IMR-90 (cell line): ENCODE measurements at regions not wholly inside any gene's neighbourhood (a gene's known extent, or its start where the extent isn't known, plus 50 kb on each side); places are given as distances from the start of the nearest gene placed in this dataset.

ENCODE experiments used
- ATAC-seq: fragments of 200-7000 bp; cut with Tn5 transposase; 2 replicates; pipeline ENCODE4 v1.9.1; 2020; ENCODE audit warnings: low read depth, mild to moderate bottlenecking, moderate library complexity
- BruUV-seq: library from RNA; stranded (reverse); fragments of 400-500 nt; replicated peaks from 2 replicates; lab custom pipeline; 2021; lab: Mats Ljungman, UMichigan
- CTCF ChIA-PET: fragments of 300-600 bp; formaldehyde crosslinking; extraction: SDS; loops from one replicate; lab custom pipeline; 2021; ENCODE audit warnings: antibody characterized with exemption; lab: Yijun Ruan, JAX
- POLR2A ChIA-PET: fragments of 300-600 bp; sonication (Branson Sonifier 250); formaldehyde crosslinking; loops from one replicate; lab custom pipeline; 2022; ENCODE audit warnings: antibody characterized with exemption; ENCODE audit not compliant: unreplicated experiment; lab: Charles Lee
- DNase-seq: peaks from one replicate; pipeline ENCODE4 v3.0.0; 2013
- H2AFZ ChIP-seq: replicated peaks from 2 replicates; pipeline ENCODE3; 2013; ENCODE audit warnings: low read length, mild to moderate bottlenecking; ENCODE audit not compliant: poor library complexity
- H2AK5ac ChIP-seq: 2 replicates; pipeline ENCODE4 v1.6.1; 2013; ENCODE audit warnings: low read depth, low read length, inconsistent platforms
- H2AK9ac ChIP-seq: replicated peaks from 2 replicates; pipeline ENCODE3; 2013; ENCODE audit warnings: mild to moderate bottlenecking, low read depth, low read length, moderate library complexity; ENCODE audit not compliant: poor library complexity
- H2BK120ac ChIP-seq: 2 replicates; pipeline ENCODE4 v1.6.1; 2013; ENCODE audit warnings: low read depth, low read length, inconsistent platforms
- H2BK15ac ChIP-seq: 3 replicates; pipeline ENCODE4 v1.6.1; 2013; ENCODE audit warnings: low read depth, low read length, inconsistent platforms
- H2BK20ac ChIP-seq: 2 replicates; pipeline ENCODE4 v1.6.1; 2013; ENCODE audit warnings: low read depth, mild to moderate bottlenecking, inconsistent platforms, low read length, moderate library complexity
- H2BK5ac ChIP-seq: 2 replicates; pipeline ENCODE4 v1.6.1; 2013; ENCODE audit warnings: mild to moderate bottlenecking, low read depth, low read length, inconsistent platforms; ENCODE audit not compliant: poor library complexity, severe bottlenecking
- H3K14ac ChIP-seq: replicated peaks from 2 replicates; pipeline ENCODE4 v1.6.1; 2013; ENCODE audit warnings: low read depth, low read length, inconsistent platforms
- H3K18ac ChIP-seq: 2 replicates; pipeline ENCODE4 v1.6.1; 2013; ENCODE audit warnings: low read depth, low read length, control low read depth
- H3K23ac ChIP-seq: 2 replicates; pipeline ENCODE4 v1.6.1; 2013; ENCODE audit warnings: low read depth, low read length, inconsistent platforms
- H3K27ac ChIP-seq: 2 replicates; pipeline ENCODE4 v1.5.1; 2013; ENCODE audit warnings: mild to moderate bottlenecking, control low read depth, low read length; ENCODE audit not compliant: insufficient read depth
- H3K27me3 ChIP-seq: 2 replicates; pipeline ENCODE4 v1.6.1; 2013; ENCODE audit warnings: low read length; ENCODE audit not compliant: control insufficient read depth, insufficient read depth
- H3K36me3 ChIP-seq: 2 replicates; pipeline ENCODE4 v1.6.1; 2013; ENCODE audit warnings: low read length, mixed read lengths; ENCODE audit not compliant: control insufficient read depth, insufficient read depth
- H3K4ac ChIP-seq: 2 replicates; pipeline ENCODE4 v1.6.1; 2013; ENCODE audit warnings: low read depth, low read length, inconsistent platforms
- H3K4me1 ChIP-seq: 2 replicates; pipeline ENCODE4 v1.6.1; 2013; ENCODE audit warnings: low read length, mixed read lengths; ENCODE audit not compliant: control insufficient read depth, insufficient read depth
- H3K4me2 ChIP-seq: 2 replicates; pipeline ENCODE4 v1.6.1; 2013; ENCODE audit warnings: low read depth, mild to moderate bottlenecking, control low read depth, low read length, moderate library complexity
- H3K4me3 ChIP-seq: 2 replicates; pipeline ENCODE4 v1.5.1; 2013; ENCODE audit warnings: low read depth, mild to moderate bottlenecking, control low read depth, low read length, moderate library complexity; ENCODE audit not compliant: insufficient read depth
- H3K56ac ChIP-seq: 2 replicates; pipeline ENCODE4 v1.6.1; 2013; ENCODE audit warnings: low read length, inconsistent platforms; ENCODE audit not compliant: insufficient read depth; ENCODE audit errors: extremely low read depth
- H3K79me1 ChIP-seq, 2 experiments: 2 replicates each; pipeline ENCODE4 v1.6.1; 2013; ENCODE audit warnings: low read length in 2 of 2, inconsistent platforms in 1 of 2, low read depth in 1 of 2
- H3K9ac ChIP-seq: 2 replicates; pipeline ENCODE4 v1.6.1; 2013; ENCODE audit warnings: low read depth, low read length, control low read depth
- H3K9me1 ChIP-seq: 2 replicates; pipeline ENCODE4 v1.6.1; 2013; ENCODE audit warnings: low read length, inconsistent platforms; ENCODE audit not compliant: insufficient read depth
- H3K9me3 ChIP-seq: 2 replicates; pipeline ENCODE4 v1.6.1; 2013; ENCODE audit warnings: low read length; ENCODE audit not compliant: control insufficient read depth, insufficient read depth
- H4K20me1 ChIP-seq: 2 replicates; pipeline ENCODE4 v1.6.1; 2013; ENCODE audit warnings: low read length, inconsistent platforms; ENCODE audit not compliant: insufficient read depth
- H4K5ac ChIP-seq: 2 replicates; pipeline ENCODE4 v1.6.1; 2013; ENCODE audit warnings: mild to moderate bottlenecking, low read depth, low read length, control low read depth
- H4K8ac ChIP-seq, 2 experiments: 2 replicates each; pipeline ENCODE4 v1.6.1; 2013; ENCODE audit warnings: low read depth in 2 of 2, low read length in 2 of 2, control low read depth in 1 of 2, inconsistent platforms in 1 of 2
- H4K91ac ChIP-seq: 2 replicates; pipeline ENCODE4 v1.6.1; 2013; ENCODE audit warnings: low read depth, low read length, inconsistent platforms; ENCODE audit not compliant: insufficient read depth
- BHLHE40 ChIP-seq: fragments of 150-350 bp; IDR thresholded peaks from 2 replicates; pipeline ENCODE4 v1.6.1; 2016; ENCODE audit warnings: mild to moderate bottlenecking, low read depth, low read length
- CEBPB ChIP-seq: IDR thresholded peaks from 2 replicates; pipeline ENCODE4 v1.6.1; 2012; ENCODE audit warnings: low read depth, low read length, improper control_type of control experiment
- CHD1 ChIP-seq: IDR thresholded peaks from 2 replicates; pipeline ENCODE4 v1.6.1; 2012; ENCODE audit warnings: low read depth, low read length, improper control_type of control experiment
- FOS ChIP-seq: fragments of 150-350 bp; IDR thresholded peaks from 2 replicates; pipeline ENCODE4 v1.6.1; 2016; ENCODE audit warnings: low read depth, low read length
- MAFK ChIP-seq: IDR thresholded peaks from 2 replicates; pipeline ENCODE4 v1.6.1; 2012; ENCODE audit warnings: low read depth, low read length, improper control_type of control experiment
- MXI1 ChIP-seq: IDR thresholded peaks from 2 replicates; pipeline ENCODE4 v1.6.1; 2012; ENCODE audit warnings: low read depth, mild to moderate bottlenecking, low read length, moderate library complexity, borderline replicate concordance
- NFE2L2 ChIP-seq: fragments of 150-350 bp; IDR thresholded peaks from 2 replicates; pipeline ENCODE4 v1.6.1; 2016; ENCODE audit warnings: low read depth, mild to moderate bottlenecking, low read length
- POLR2A ChIP-seq: IDR thresholded peaks from 2 replicates; pipeline ENCODE4 v1.6.1; 2012; ENCODE audit warnings: mild to moderate bottlenecking, low read depth, low read length
- RCOR1 ChIP-seq: IDR thresholded peaks from 2 replicates; pipeline ENCODE4 v1.6.1; 2012; ENCODE audit warnings: mild to moderate bottlenecking, low read length, improper control_type of control experiment; ENCODE audit not compliant: insufficient replicate concordance
- RFX5 ChIP-seq: IDR thresholded peaks from 2 replicates; pipeline ENCODE4 v1.8.0; 2012; ENCODE audit warnings: low read depth, mild to moderate bottlenecking, low read length, moderate library complexity
- WGBS, 2 experiments: methylation state at CpG; one replicate each; pipeline versions ENCODE4 v1.1.5 to v1.1.7; 2013; ENCODE audit warnings: missing lambda C conversion rate in 2 of 2; ENCODE audit not compliant: insufficient read length in 1 of 2; ENCODE audit errors: extremely low coverage in 2 of 2; 5-methylcytosine and 5-hydroxymethylcytosine counted together
- dilution Hi-C: fragments of 300-500 bp; cut with HindIII; formaldehyde crosslinking; loops from one replicate; pipeline ENCODE4 v1.14.3; 2018; ENCODE audit warnings: low sequenced_read_pairs; ENCODE audit not compliant: unreplicated experiment
- in situ Hi-C: fragments of 300-500 bp; cut with MboI; formaldehyde crosslinking; loops from 3 replicates; pipeline ENCODE4 v1.14.3; 2019; ENCODE audit warnings: low sequenced_read_pairs, inconsistent platforms, mixed read lengths
- intact Hi-C: fragments of 100-400 bp; cut with micrococcal nuclease; formaldehyde crosslinking; loops from 2 replicates; pipeline ENCODE4 v1.10.0; 2022
- TF ChIP-seq, protein P1 (sequence below): fragments of 150-350 bp; IDR thresholded peaks from 2 replicates; pipeline ENCODE4 v1.6.1; 2017; ENCODE audit warnings: mild to moderate bottlenecking, antibody characterized with exemption, low read length, low read depth
- TF ChIP-seq, protein P2 (sequence below): fragments of 150-350 bp; IDR thresholded peaks from 2 replicates; pipeline ENCODE4 v1.6.1; 2016; ENCODE audit warnings: low read depth, mild to moderate bottlenecking, low read length, moderate library complexity, borderline replicate concordance

DNA sequence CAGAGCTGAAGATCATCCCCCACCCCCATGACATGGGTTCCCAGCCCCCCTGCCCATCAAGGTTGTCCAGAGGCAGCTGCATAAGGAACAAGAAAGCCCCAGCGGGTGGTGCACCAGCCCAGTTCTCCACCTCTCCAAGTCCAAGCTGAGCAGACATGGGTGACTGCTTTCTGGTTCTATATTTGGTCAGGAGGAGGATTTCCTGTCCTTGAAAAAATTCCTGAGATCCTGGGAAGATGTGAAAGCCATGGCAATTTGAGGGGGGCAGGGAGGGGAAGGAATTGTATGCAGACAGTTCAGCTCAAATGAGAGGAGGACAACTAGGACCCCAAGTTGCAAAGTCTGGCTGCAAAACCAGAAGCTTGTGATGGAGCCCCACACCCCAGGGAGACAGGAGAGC lies 55.4 kb upstream of the ADGRE5 start:
- no CpG with 5 or more reads among the region's 1 CpG for WGBS, 2 experiments
- H3K4me3 ChIP-seq = no peak overlapping the region
- no peak for ATAC-seq
- no peaks in the 10 kb centered on the region for H3K4me1 ChIP-seq
- TF ChIP-seq RCOR1 (no peak), MAFK (no peak), FOS (no peak), POLR2A (no peak), RFX5 (no peak), BHLHE40 (no peak), CHD1 (no peak), CEBPB (no peak), NFE2L2 (no peak), MXI1 (no peak)
- TF ChIP-seq, protein P1, sequence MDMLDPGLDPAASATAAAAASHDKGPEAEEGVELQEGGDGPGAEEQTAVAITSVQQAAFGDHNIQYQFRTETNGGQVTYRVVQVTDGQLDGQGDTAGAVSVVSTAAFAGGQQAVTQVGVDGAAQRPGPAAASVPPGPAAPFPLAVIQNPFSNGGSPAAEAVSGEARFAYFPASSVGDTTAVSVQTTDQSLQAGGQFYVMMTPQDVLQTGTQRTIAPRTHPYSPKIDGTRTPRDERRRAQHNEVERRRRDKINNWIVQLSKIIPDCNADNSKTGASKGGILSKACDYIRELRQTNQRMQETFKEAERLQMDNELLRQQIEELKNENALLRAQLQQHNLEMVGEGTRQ = no peak
- TF ChIP-seq, protein P2, sequence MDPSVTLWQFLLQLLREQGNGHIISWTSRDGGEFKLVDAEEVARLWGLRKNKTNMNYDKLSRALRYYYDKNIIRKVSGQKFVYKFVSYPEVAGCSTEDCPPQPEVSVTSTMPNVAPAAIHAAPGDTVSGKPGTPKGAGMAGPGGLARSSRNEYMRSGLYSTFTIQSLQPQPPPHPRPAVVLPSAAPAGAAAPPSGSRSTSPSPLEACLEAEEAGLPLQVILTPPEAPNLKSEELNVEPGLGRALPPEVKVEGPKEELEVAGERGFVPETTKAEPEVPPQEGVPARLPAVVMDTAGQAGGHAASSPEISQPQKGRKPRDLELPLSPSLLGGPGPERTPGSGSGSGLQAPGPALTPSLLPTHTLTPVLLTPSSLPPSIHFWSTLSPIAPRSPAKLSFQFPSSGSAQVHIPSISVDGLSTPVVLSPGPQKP = no peak
- ChIA-PET POLR2A (no interaction called here), CTCF (no interaction called here)
- H4K5ac ChIP-seq = no peak overlapping the region
- DNase-seq = no peak
- no peak overlapping the region for H4K8ac ChIP-seq
- no peaks in the 10 kb centered on the region for H3K36me3 ChIP-seq
- in situ Hi-C loops (loop anchor here (25.0 kb wide), 1 partner anchor 439 kb away; the partner anchor contains the start of gene NANOS3), intact Hi-C loops (no loop called here), dilution Hi-C loops (no loop called here)
- no peak overlapping the region for H3K18ac ChIP-seq
- 0 out of 2 replicates have a peak, but pooled peaks cover 1% of the 10 kb centered on the region for H3K9me3 ChIP-seq
- H3K56ac ChIP-seq = no peak overlapping the region
- no peak overlapping the region for H3K27ac ChIP-seq
- H3K4me2 ChIP-seq = no peak overlapping the region
- H2AFZ ChIP-seq = no peak overlapping the region
- no peak overlapping the region for H3K23ac ChIP-seq
- H4K91ac ChIP-seq = no peak overlapping the region
- H3K79me1 ChIP-seq = no peaks in the 10 kb centered on the region
- H2AK9ac ChIP-seq = no peak overlapping the region
- H2BK120ac ChIP-seq = no peak overlapping the region
- H3K9ac ChIP-seq = no peak overlapping the region
- H2BK15ac ChIP-seq = no peak overlapping the region
- H3K14ac ChIP-seq = no peak overlapping the region
- H3K27me3 ChIP-seq = peaks cover 7% of the 10 kb centered on the region
- H3K9me1 ChIP-seq = no peaks in the 10 kb centered on the region
- H2BK5ac ChIP-seq = no peak overlapping the region
- BruUV-seq = no TSS peak
- H2AK5ac ChIP-seq = no peak overlapping the region
- no peak overlapping the region for H3K4ac ChIP-seq
- no peaks in the 10 kb centered on the region for H4K20me1 ChIP-seq
- H2BK20ac ChIP-seq = no peak overlapping the region
